IPS DF 4.7 (cell line): ENCODE measurements at regions not wholly inside any gene's neighbourhood (a gene's known extent, or its start where the extent isn't known, plus 50 kb on each side); places are given as distances from the start of the nearest gene placed in this dataset.

Source experiments
- DNase-seq: peaks from one replicate; pipeline ENCODE4 v3.0.0-alpha.2; 2013; ENCODE audit warnings: low spot score; ENCODE audit errors: extremely low read depth

GRCh38 chr7:116614499-116615262 lies 57.3 kb upstream of the MET start:
- no peak for DNase-seq

- DNase-seq, result peak; percentile 28
Observed at GRCh38 chr7:116616555-116617059, 55.4 kb upstream of the MET start.

GRCh38 chr7:116617878-116618277 lies 54.1 kb upstream of the MET start:
- DNase-seq, result no peak

- DNase-seq, result no peak
Observed at GRCh38 chr7:116618338-116619128, 53.5 kb upstream of the MET start.

GRCh38 chr7:116621649-116622048 lies 50.3 kb upstream of the MET start:
- DNase-seq, result no peak
